Body of pancreas (tissue), 4 donors: ENCODE measurements at regions not wholly inside any gene's neighbourhood (a gene's known extent, or its start where the extent isn't known, plus 50 kb on each side); places are given as distances from the start of the nearest gene placed in this dataset.

ENCODE experiments used
- POLR2A ChIP-seq, 3 donors: fragments of 450-650 bp; IDR thresholded peaks; one replicate each; pipeline ENCODE4 v1.6.1; 2016; ENCODE audit warnings: antibody characterized with exemption in 3 of 3, mild to moderate bottlenecking in 2 of 3
- TF ChIP-seq, protein P1 (sequence below), 7 experiments: fragments of 450-650 bp in 4 of 7; fragments of 200-600 bp in 3 of 7; sonication (generic) in 3 of 7; IDR thresholded peaks; one replicate each; pipeline ENCODE4 v1.5.1; 2016 to 2019; ENCODE audit warnings: antibody characterized with exemption in 7 of 7

GRCh38 chr5:74510476-74511075, 130.0 kb downstream of the ENC1 start:
- TF ChIP-seq, protein P1, sequence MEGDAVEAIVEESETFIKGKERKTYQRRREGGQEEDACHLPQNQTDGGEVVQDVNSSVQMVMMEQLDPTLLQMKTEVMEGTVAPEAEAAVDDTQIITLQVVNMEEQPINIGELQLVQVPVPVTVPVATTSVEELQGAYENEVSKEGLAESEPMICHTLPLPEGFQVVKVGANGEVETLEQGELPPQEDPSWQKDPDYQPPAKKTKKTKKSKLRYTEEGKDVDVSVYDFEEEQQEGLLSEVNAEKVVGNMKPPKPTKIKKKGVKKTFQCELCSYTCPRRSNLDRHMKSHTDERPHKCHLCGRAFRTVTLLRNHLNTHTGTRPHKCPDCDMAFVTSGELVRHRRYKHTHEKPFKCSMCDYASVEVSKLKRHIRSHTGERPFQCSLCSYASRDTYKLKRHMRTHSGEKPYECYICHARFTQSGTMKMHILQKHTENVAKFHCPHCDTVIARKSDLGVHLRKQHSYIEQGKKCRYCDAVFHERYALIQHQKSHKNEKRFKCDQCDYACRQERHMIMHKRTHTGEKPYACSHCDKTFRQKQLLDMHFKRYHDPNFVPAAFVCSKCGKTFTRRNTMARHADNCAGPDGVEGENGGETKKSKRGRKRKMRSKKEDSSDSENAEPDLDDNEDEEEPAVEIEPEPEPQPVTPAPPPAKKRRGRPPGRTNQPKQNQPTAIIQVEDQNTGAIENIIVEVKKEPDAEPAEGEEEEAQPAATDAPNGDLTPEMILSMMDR (IDR thresholded peaks at IDR 0.05) = no peak
- TF ChIP-seq POLR2A (IDR thresholded peaks at IDR 0.05) = no peak
